Right hindlimb (tissue), 1 donor: ENCODE measurements at regions not wholly inside any gene's neighbourhood (a gene's known extent, or its start where the extent isn't known, plus 50 kb on each side); places are given as distances from the start of the nearest gene placed in this dataset.
"Not testable (repeated sequence)": the region's sequence is repeated elsewhere in the genome, so short reads cannot be mapped to it uniquely, and the experiment has no call there.

ENCODE experiments used
- DNase-seq: peaks from one replicate; pipeline ENCODE4 v3.0.0-alpha.2; 2018

- no peak for DNase-seq
These were observed 746.0 kb upstream of the DEFB115 start for GRCh38 chr20:30511322-30512030.

GRCh38 chr20:30513050-30513628, 744.3 kb upstream of the DEFB115 start:
- no peak for DNase-seq

- DNase-seq, result not testable (repeated sequence)
These were observed 741.5 kb upstream of the DEFB115 start for GRCh38 chr20:30515915-30516314.

GRCh38 chr20:30518906-30519305, 738.6 kb upstream of the DEFB115 start:
- not testable (repeated sequence) for DNase-seq

GRCh38 chr20:30521686-30522415, 735.6 kb upstream of the DEFB115 start:
- not testable (repeated sequence) for DNase-seq

- not testable (repeated sequence) for DNase-seq
These were observed 733.3 kb upstream of the DEFB115 start for GRCh38 chr20:30524155-30524554.

- not testable (repeated sequence) for DNase-seq
These were observed 732.7 kb upstream of the DEFB115 start for GRCh38 chr20:30524761-30525160.

GRCh38 chr20:30533653-30534052, 723.8 kb upstream of the DEFB115 start:
- DNase-seq, result not testable (repeated sequence)

GRCh38 chr20:30537459-30537858, 720.0 kb upstream of the DEFB115 start:
- peak; percentile 22 for DNase-seq

GRCh38 chr20:30540330-30541069, 717.0 kb upstream of the DEFB115 start:
- not testable (repeated sequence) for DNase-seq

- not testable (repeated sequence) for DNase-seq
These were observed 706.2 kb upstream of the DEFB115 start for GRCh38 chr20:30551236-30551635.

GRCh38 chr20:30556797-30557196, 700.7 kb upstream of the DEFB115 start:
- DNase-seq, result not testable (repeated sequence)

- DNase-seq, result not testable (repeated sequence)
These were observed 692.4 kb upstream of the DEFB115 start for GRCh38 chr20:30565086-30565485.

GRCh38 chr20:30569867-30570266, 687.6 kb upstream of the DEFB115 start:
- not testable (repeated sequence) for DNase-seq

GRCh38 chr20:30570622-30571021, 686.8 kb upstream of the DEFB115 start:
- DNase-seq, result not testable (repeated sequence)

GRCh38 chr20:30574337-30574736, 683.1 kb upstream of the DEFB115 start:
- DNase-seq, result not testable (repeated sequence)

GRCh38 chr20:30579069-30579468, 678.4 kb upstream of the DEFB115 start:
- not testable (repeated sequence) for DNase-seq

- DNase-seq, result peak; percentile 73
These were observed 677.5 kb upstream of the DEFB115 start for GRCh38 chr20:30579824-30580438.

- not testable (repeated sequence) for DNase-seq
These were observed 675.6 kb upstream of the DEFB115 start for GRCh38 chr20:30581839-30582238.

- DNase-seq, result not testable (repeated sequence)
These were observed 673.1 kb upstream of the DEFB115 start for GRCh38 chr20:30584403-30584802.

GRCh38 chr20:30585244-30585796, 672.1 kb upstream of the DEFB115 start:
- peak; percentile 61 for DNase-seq

- DNase-seq, result not testable (repeated sequence)
These were observed 671.3 kb upstream of the DEFB115 start for GRCh38 chr20:30586178-30586577.
